WTC11 (cell line): ENCODE measurements at regions not wholly inside any gene's neighbourhood (a gene's known extent, or its start where the extent isn't known, plus 50 kb on each side); places are given as distances from the start of the nearest gene placed in this dataset.

Source experiments
- ATF2 ChIP-seq: sonication (generic); formaldehyde crosslinking; IDR thresholded peaks from 2 replicates; pipeline ENCODE4 v1.8.1; 2022; ENCODE audit warnings: low read depth, missing genetic modification reagents, borderline replicate concordance
- CTCF ChIP-seq: fragments of 200-600 bp; IDR thresholded peaks from 2 replicates; pipeline ENCODE4 v1.8.0; 2022; ENCODE audit warnings: antibody characterized with exemption
- ESRRA ChIP-seq: sonication (generic); formaldehyde crosslinking; IDR thresholded peaks from 2 replicates; pipeline ENCODE4 v1.8.1; 2022; ENCODE audit warnings: mild to moderate bottlenecking, missing genetic modification reagents, borderline replicate concordance
- FOXP1 ChIP-seq: sonication (generic); formaldehyde crosslinking; IDR thresholded peaks from 2 replicates; pipeline ENCODE4 v1.8.0; 2022; ENCODE audit warnings: missing genetic modification reagents, mild to moderate bottlenecking, moderate library complexity, borderline replicate concordance
- GABPB1 ChIP-seq: sonication (generic); formaldehyde crosslinking; IDR thresholded peaks from 2 replicates; pipeline ENCODE4 v1.8.1; 2023; ENCODE audit warnings: mild to moderate bottlenecking, missing genetic modification reagents
- GRHL2 ChIP-seq: fragments of 250-450 bp; sonication (Bioruptor Pico); IDR thresholded peaks from 2 replicates; pipeline ENCODE4 v1.8.0; 2022; ENCODE audit warnings: mild to moderate bottlenecking, moderate library complexity; ENCODE audit not compliant: insufficient replicate concordance, severe bottlenecking
- IRF1 ChIP-seq: sonication (generic); formaldehyde crosslinking; IDR thresholded peaks from 2 replicates; pipeline ENCODE4 v1.8.0; 2023; ENCODE audit warnings: missing genetic modification reagents
- PRDM15 ChIP-seq: sonication (generic); formaldehyde crosslinking; IDR thresholded peaks from 2 replicates; pipeline ENCODE4 v1.8.0; 2022; ENCODE audit warnings: missing genetic modification reagents
- SMAD3 ChIP-seq: sonication (generic); formaldehyde crosslinking; IDR thresholded peaks from 2 replicates; pipeline ENCODE4 v1.8.0; 2022; ENCODE audit warnings: missing genetic modification reagents, mild to moderate bottlenecking, borderline replicate concordance
- TCF7 ChIP-seq: sonication (generic); formaldehyde crosslinking; IDR thresholded peaks from 2 replicates; pipeline ENCODE4 v1.8.0; 2022; ENCODE audit warnings: mild to moderate bottlenecking, low read depth, missing genetic modification reagents, moderate library complexity
- TEAD4 ChIP-seq: sonication (generic); formaldehyde crosslinking; IDR thresholded peaks from 2 replicates; pipeline ENCODE4 v1.8.0; 2022; ENCODE audit warnings: mild to moderate bottlenecking, missing genetic modification reagents
- ZNF532 ChIP-seq: fragments of 250-450 bp; sonication (Bioruptor Pico); IDR thresholded peaks from 2 replicates; pipeline ENCODE4 v1.9.0; 2021; ENCODE audit warnings: mild to moderate bottlenecking, borderline replicate concordance

- TF ChIP-seq GRHL2 (no peak), TCF7 (no peak), PRDM15 (CRISPR knock-in tag) (no peak), ESRRA (CRISPR knock-in tag) (no peak), GABPB1 (CRISPR knock-in tag) (no peak), ZNF532 (CRISPR knock-in tag) (no peak), TEAD4 (CRISPR knock-in tag) (no peak), SMAD3 (no peak), CTCF (no peak), FOXP1 (CRISPR knock-in tag) (no peak), ATF2 (no peak), IRF1 (no peak)
Measured at GRCh38 chrX:149365552-149365951, 139.6 kb downstream of the IDS start.
